CD4-positive, alpha-beta T cell treated with Interleukin-21 for 1 hour (primary cell): ENCODE measurements at regions not wholly inside any gene's neighbourhood (a gene's known extent, or its start where the extent isn't known, plus 50 kb on each side); places are given as distances from the start of the nearest gene placed in this dataset.
"Not testable (repeated sequence)": the region's sequence is repeated elsewhere in the genome, so short reads cannot be mapped to it uniquely, and the experiment has no call there.

Source experiments
- DNase-seq: peaks from one replicate; pipeline ENCODE4 v3.0.0-alpha.2; 2020

DNA sequence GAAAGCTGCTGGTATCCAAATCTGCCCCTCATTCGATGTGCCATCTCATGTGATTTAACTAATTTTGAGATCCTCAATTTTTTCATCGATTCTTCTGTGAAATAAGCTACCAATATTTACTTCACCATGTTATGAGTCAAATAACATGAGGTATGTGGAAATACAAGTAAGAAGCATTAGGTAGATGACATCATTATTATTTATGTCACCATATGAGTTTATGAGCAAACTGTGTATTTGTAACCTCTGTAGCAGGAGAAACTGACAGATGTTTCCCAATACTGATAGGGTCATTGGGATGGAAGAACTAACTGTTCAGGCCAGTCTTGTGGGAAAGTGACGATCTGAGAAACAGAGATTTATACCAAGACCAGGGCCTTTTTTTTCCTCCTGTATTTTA, 229.4 kb upstream of the GOT2 start:
- no peak for DNase-seq

GRCh38 chr16:58962811-58963210, 228.7 kb upstream of the GOT2 start:
- DNase-seq = no peak

DNA sequence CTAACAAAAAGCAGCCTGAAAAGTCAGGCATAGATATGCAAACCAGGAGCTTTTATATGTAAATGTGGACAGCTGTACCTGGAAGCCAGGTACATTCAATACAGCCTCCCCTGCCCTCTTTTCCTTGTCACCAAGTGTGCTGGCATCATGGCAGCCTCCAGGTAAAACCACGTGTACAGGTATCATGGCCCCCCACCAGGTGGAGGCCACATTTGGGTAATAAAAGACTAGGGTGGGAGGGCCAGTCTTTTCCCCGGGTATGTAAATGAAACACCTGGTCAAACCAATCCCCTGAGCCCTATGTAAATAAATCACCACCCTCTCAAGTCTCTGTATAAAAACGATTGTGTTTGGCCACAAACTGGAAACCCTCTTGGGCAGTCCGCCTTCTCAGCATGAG, 226.4 kb upstream of the GOT2 start:
- no peak for DNase-seq

- DNase-seq = no peak
These were observed 225.9 kb upstream of the GOT2 start for GRCh38 chr16:58960034-58960433.

DNA sequence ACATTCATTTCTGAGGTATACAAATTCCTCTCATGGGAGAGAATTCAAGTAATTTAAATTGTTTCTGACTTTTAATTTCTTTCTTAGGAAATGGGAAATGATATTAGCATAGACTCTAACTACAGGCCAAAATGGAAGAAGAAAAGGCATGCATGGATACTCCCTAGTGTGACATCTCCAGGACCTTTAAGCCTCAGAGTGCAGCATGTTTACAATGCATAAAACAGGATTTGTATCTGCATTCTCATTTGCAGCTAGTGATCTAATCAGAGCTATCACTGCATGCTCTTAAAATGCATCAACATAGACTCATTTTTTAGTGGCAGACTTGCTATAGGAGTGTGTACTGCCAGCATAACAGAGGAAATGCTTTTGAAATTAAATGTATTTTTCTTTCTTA, 224.6 kb upstream of the GOT2 start:
- no peak for DNase-seq

GRCh38 chr16:58948244-58948643, 214.1 kb upstream of the GOT2 start:
- DNase-seq = no peak

- no peak for DNase-seq
These were observed 206.5 kb upstream of the GOT2 start for GRCh38 chr16:58940609-58941008.

- no peak for DNase-seq
These were observed 204.7 kb upstream of the GOT2 start for GRCh38 chr16:58938811-58939210.

DNA sequence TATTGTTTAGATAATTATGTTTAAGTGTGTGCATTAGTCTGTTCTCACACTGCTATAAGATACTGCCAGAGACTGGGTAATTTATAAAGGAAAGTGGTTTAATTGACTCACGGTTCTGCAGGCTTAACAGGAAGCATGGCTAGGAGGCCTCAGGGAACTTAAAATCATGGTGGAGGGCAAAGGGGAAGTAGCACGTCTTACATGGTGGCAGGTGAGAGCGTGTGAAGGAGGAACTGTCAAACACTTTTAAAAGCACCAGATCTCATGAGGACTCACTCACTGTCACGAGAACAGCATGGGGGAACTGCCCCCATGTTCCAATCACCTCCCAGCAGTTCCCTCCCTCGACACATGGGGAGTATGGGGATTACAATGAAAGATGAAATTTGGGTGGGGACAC, 203.5 kb upstream of the GOT2 start:
- no peak for DNase-seq

GRCh38 chr16:58933186-58933585, 199.1 kb upstream of the GOT2 start:
- no peak for DNase-seq

DNA sequence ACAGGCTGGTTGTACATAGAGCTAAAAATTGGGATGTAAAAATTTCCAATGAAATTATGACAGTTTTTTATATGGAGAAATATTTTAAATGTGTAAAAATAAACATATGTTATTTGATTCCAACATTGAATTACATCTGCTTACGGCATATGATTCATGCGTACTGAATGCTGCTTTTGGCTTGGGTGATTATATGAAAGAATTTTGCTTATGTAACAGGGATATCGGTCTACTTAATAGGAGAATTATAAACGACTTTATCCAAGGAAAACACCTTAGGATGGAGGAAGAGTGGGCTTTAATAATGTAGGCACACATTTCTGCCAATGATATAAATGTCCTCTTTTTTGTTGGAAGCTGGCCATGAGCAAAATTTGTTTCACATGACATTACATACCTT, 197.3 kb upstream of the GOT2 start:
- DNase-seq = no peak

DNA sequence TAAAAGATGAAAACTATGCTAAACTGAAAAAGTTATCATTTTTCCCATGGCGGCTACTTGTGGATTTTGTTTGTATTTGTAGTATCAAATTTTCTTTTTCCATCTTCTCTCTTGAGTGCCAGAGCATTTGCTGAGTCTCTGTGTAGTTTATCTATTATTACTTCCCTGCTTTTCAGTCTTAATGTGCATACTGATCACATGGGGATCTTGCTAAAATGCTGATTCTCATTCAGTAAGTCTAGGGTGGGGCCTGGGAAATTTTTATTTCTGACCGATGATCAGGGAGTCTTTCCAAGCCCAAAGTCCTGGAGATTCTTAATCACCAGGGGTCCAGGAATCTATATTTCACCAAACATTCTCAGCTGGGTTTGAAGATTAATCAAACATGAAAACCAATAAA, 189.0 kb upstream of the GOT2 start:
- DNase-seq = no peak

GRCh38 chr16:58913456-58913855, 179.3 kb upstream of the GOT2 start:
- no peak for DNase-seq

GRCh38 chr16:58912571-58912970, 178.5 kb upstream of the GOT2 start:
- no peak for DNase-seq

- DNase-seq = no peak
These were observed 173.0 kb upstream of the GOT2 start for GRCh38 chr16:58906981-58907715.

DNA sequence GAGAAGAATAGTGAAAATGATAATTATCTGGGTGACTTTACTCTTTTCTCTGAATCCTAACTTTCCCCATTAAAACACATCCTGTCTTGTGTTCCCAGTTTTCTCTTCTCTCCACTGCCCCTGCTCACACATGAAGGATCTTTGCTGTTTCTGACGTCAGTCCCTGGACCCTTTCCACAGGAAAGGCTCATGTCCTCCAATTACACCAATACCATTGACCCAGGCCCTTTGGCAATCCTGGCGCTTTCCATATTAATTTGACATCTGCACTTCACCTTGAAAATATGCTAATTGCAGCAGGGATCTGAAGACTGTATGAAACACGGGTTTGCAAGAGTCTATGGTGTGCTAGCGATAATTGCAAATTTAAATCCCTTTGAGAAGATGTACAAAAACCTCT, 170.2 kb upstream of the GOT2 start:
- no peak for DNase-seq

DNA sequence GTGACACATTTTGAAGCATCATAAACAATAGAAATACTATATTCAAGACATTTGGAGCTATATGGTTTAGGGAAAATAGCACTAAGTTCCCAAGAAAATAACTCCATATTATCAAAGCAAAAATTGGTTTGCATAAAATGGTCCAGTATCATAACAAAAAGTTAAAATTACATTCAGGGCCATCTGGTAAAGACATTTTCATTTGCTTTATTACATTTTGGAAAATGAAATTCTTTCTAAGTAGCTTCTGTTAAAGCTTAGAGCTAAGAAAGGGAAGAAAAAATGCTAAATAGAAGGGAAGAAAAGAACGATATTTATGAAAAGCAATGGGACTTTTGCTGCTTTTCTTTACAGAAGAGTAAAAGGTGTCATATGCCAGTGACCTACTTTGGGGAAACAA, 155.4 kb upstream of the GOT2 start:
- no peak for DNase-seq

DNA sequence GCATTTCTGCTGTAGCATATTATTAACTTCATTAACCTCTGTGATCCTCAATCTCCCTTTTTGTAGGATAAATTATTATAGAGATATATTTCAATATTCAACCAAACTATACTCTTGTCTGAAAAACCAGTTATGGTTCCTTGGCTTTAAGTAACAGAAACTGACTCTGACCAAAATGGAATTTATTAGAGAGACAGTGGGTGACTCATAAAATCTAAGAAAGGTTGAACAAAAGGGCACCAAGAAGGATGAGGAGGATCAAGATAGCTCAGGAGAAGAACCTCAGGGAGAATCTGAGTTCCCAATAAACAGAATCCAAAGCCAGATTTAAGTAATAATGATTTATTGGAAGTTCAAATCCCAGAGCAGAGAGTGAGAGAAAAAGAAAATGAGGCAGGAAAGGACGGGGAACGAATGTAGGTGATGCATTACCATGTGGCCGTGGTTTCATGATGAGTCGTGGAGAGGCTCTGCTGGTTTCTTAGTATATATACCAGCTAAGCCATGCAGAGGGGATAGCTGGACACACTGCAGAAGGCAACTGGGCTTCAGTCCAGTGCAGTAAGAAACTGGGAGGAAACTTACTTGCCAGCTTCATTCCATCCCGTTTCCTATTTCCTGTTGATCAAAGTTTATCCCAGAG, 151.5 kb upstream of the GOT2 start:
- DNase-seq = no peak

DNA sequence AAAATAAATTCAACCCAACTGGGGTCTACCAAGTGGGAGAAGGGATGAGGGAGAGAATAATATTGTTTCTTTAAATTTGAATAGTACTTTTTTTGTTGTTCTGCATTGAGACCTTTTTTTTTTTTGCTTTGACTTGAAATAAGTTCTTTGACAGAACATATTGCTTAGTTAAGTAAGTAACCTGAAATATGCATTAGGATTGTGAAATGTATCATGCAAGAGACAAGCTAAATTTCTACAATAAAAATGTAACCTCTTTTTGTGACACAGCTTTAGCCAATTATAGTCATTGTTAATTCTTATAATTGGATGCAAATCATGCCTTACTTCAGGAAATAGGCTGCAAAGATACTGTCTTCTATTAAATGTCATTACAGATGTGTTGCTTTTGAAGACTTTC, 150.0 kb upstream of the GOT2 start:
- DNase-seq = no peak

DNA sequence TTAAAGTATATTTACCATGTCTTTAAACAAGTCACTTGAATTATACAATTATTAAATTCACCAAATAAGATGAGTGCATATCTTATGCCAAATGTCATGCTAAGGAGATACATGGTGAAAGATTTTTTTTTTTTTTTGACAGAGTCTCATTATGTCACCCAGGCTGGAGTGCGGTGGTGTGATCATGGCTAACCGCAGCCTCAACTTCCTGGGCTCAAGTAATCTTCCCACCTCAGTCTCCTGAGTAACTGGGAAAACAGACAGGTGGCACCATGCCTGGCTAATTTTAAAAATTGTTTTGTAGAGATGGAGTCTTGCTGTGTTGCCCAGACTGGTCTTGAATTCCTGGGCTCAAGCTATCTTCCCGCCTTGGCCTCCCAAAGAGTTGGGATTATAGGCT, 149.0 kb upstream of the GOT2 start:
- DNase-seq = no peak

- no peak for DNase-seq
These were observed 148.2 kb upstream of the GOT2 start for GRCh38 chr16:58882292-58882691.

GRCh38 chr16:58878641-58879040, 144.5 kb upstream of the GOT2 start:
- DNase-seq = not testable (repeated sequence)

- DNase-seq = no peak
These were observed 132.8 kb upstream of the GOT2 start for GRCh38 chr16:58866935-58867334.

GRCh38 chr16:58863761-58864160, 129.6 kb upstream of the GOT2 start:
- no peak for DNase-seq

- no peak for DNase-seq
These were observed 128.9 kb upstream of the GOT2 start for GRCh38 chr16:58863042-58863441.
